ENCODE measurements at regions not wholly inside any gene's neighbourhood (a gene's known extent, or its start where the extent isn't known, plus 50 kb on each side); places are given as distances from the start of the nearest gene placed in this dataset.
"Not testable (repeated sequence)": the region's sequence is repeated elsewhere in the genome, so short reads cannot be mapped to it uniquely, and the experiment has no call there.

GRCh38 chr6:34646714-34647113 lies 49.9 kb downstream of the ILRUN start:
- DNase-seq (ENCODE audit: low spot score) = no peak
- TF ChIP-seq CTCF (IDR thresholded peaks at IDR 0.05; ENCODE audit: extremely low read depth, insufficient read depth, missing control alignments) = no peak
- in situ Hi-C loops (cut with MboI; ENCODE audit: low pct_unique_long_range_greater_than_20kb, low sequenced_read_pairs, unreplicated experiment) = no loop called here

GRCh38 chr6:34645627-34646026 lies 50.9 kb downstream of the ILRUN start:
- no peak for TF ChIP-seq CTCF (IDR thresholded peaks at IDR 0.05; ENCODE audit: extremely low read depth, insufficient read depth, missing control alignments)
- in situ Hi-C loops (cut with MboI; ENCODE audit: low pct_unique_long_range_greater_than_20kb, low sequenced_read_pairs, unreplicated experiment) = no loop called here
- no peak for DNase-seq (ENCODE audit: low spot score)

GRCh38 chr6:34644716-34645115 lies 51.9 kb downstream of the ILRUN start:
- DNase-seq (ENCODE audit: low spot score) = no peak
- in situ Hi-C loops (cut with MboI; ENCODE audit: low pct_unique_long_range_greater_than_20kb, low sequenced_read_pairs, unreplicated experiment) = no loop called here
- TF ChIP-seq CTCF (IDR thresholded peaks at IDR 0.05; ENCODE audit: extremely low read depth, insufficient read depth, missing control alignments) = no peak

GRCh38 chr6:34642427-34642826 lies 54.1 kb downstream of the ILRUN start:
- in situ Hi-C loops (cut with MboI; ENCODE audit: low pct_unique_long_range_greater_than_20kb, low sequenced_read_pairs, unreplicated experiment) = no loop called here
- TF ChIP-seq CTCF (IDR thresholded peaks at IDR 0.05; ENCODE audit: extremely low read depth, insufficient read depth, missing control alignments) = no peak
- DNase-seq (ENCODE audit: low spot score) = no peak

- in situ Hi-C loops (cut with MboI; ENCODE audit: low pct_unique_long_range_greater_than_20kb, low sequenced_read_pairs, unreplicated experiment); DNase-seq (ENCODE audit: low spot score): not testable (repeated sequence)
Measured at GRCh38 chr6:34640074-34640849, 56.3 kb downstream of the ILRUN start.

GRCh38 chr6:34638834-34639736 lies 57.5 kb downstream of the ILRUN start:
- in situ Hi-C loops (cut with MboI; ENCODE audit: low pct_unique_long_range_greater_than_20kb, low sequenced_read_pairs, unreplicated experiment) = no loop called here
- peak; percentile 69 for DNase-seq (ENCODE audit: low spot score)
- TF ChIP-seq CTCF (IDR thresholded peaks at IDR 0.05; ENCODE audit: extremely low read depth, insufficient read depth, missing control alignments) = no peak

GRCh38 chr6:34633785-34634184 lies 62.8 kb downstream of the ILRUN start:
- in situ Hi-C loops (cut with MboI; ENCODE audit: low pct_unique_long_range_greater_than_20kb, low sequenced_read_pairs, unreplicated experiment) = no loop called here
- TF ChIP-seq CTCF (IDR thresholded peaks at IDR 0.05; ENCODE audit: extremely low read depth, insufficient read depth, missing control alignments) = no peak
- no peak for DNase-seq (ENCODE audit: low spot score)

Data from GM13977 (cell line).